Hematopoietic multipotent progenitor cell (in vitro differentiated cells): ENCODE measurements at regions not wholly inside any gene's neighbourhood (a gene's known extent, or its start where the extent isn't known, plus 50 kb on each side); places are given as distances from the start of the nearest gene placed in this dataset.

Source experiments
- DNase-seq, 3 donors: peaks; one replicate each; pipeline ENCODE4 v3.0.0-alpha.2; 2011 to 2015; ENCODE audit warnings: low read depth in 2 of 3, low spot score in 2 of 3

DNA sequence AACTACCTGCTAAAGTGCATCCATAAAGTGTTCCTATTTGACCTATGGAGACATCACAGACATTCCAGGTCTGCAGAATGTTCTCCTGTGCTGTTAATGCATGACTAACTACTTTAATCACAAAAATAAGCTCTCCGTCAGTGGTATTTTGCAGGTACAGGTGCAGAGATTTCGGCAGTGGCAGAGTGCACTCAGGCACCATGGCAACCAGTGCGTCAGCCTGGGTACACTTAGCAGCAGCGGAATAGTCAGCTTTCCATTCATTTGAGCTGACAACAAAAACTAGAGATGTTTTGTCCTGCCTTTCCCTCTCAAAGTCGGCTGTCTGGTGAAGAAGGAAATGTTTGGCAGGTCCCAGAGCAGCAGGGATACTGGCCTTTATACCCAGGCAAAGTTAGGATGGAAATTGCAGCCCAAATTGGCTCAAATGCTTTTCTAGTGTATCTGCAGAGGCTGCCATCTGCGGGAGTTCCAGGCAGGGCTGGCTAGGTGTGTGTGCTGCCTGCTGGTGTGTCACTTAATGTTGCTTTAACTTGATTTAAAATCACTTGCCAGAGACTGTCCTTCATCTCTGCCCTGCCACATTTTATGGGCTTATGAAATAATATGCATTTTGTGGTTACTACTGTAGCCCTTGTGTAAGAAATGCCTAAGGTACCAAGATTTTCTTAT, 195.8 kb downstream of the RAP2A start:
- no peak for DNase-seq

DNA sequence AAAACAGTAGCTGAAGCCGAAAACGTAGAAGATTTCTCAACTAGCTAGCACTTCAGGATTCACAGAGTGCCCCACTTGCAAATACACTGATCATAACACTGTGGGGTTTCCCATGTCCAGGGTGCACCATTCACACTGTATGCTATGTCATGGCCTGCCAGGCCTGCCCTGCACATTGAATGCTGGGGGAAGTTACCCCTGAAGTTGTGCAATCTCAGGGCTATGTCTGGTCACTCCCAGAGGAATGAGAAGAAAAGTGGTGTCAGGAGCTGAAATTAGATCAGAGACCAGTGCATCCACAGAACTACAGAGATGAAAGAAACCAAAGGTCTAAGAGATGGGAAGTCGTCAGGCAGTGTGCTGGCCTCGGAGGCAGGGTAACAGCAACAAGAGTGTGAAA, 196.8 kb downstream of the RAP2A start:
- no peak for DNase-seq

DNA sequence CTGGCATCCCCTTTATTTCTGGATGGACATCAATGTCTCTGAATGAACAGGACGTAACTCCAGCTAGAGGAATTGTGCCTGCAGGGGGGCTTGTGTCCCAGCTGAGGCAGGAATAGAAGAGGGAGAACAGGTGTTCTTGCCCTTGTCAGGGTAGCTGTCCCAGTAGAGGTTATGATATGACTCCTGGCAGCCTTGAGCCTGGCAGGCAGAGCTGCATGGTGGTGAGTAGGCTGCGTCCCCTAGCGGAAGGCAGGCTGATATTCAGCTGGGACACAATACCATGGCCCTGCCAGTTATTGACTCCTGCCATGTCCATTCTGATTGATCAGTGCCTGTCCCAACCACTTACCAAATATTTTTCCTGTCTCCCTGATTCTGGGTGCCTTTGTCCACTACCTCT, 197.2 kb downstream of the RAP2A start:
- no peak for DNase-seq

DNA sequence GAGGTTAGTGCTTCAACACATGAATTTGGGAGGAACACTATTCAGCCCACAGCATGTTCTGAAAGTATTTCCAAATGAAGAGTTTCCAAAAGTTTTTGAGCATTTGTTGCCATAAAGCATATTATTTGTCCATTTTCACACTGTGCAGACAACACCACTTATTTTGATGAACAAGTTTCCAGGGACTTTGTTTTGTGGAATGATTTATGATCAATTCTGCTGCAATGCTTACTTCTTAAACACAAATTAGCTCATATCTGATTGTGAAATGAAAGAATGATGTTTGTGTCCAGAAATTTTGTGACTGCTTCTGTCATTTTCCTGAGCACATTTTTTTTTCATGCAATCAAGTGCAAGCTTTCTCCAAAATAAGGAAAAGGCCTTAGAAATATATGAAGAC, 205.3 kb downstream of the RAP2A start:
- no peak for DNase-seq

DNA sequence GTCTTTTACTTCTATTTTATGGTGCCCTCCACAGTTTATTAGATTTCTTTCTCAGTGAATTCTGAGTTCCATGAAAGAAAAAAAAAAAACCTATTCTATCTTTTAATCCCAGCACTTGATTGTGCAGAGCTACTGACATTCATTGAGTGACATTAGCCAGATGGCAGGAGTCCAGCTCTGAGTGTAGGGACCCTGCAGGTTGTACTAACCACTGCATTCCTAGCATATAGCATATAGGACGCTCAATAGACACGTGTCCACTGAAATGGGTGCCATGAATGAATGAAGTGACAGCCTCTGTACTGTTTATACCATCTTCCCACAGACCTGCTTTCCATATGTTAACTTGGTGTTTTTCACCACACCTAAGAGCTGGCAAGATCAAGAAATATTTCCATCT, 206.3 kb downstream of the RAP2A start:
- DNase-seq: no peak

DNA sequence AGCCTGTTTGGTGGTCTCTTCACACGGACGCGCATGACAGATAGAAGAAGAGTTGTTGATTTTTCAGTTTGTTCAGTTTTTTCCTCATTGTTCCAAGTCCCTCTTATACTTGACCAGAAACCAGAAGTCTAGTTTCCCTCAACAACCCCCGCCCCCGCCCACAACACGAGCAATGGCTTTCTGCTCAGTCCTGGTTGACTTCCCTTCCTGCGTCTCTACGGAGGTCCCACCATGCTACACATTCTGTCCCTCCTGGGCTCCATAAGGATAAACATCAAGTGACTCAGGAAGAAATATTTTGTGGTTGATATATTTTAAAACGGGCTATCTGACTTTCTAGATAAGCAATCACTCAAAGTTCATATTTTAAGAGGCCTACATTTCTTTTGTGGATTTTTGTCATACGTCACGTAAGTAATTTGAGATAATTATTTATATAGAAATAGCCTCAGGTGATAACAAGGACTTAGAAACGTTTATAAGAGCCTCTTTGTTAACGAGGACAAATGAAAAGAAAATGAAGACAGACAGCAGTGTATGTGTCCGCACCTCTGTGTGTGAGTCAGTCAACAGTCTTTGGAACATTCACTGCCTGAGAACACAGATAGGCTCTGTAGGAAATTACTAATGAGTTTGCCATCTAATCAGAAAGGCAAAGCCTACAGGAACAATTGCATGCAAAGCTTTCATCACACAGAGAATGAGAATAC, 214.4 kb downstream of the RAP2A start:
- DNase-seq: no peak

DNA sequence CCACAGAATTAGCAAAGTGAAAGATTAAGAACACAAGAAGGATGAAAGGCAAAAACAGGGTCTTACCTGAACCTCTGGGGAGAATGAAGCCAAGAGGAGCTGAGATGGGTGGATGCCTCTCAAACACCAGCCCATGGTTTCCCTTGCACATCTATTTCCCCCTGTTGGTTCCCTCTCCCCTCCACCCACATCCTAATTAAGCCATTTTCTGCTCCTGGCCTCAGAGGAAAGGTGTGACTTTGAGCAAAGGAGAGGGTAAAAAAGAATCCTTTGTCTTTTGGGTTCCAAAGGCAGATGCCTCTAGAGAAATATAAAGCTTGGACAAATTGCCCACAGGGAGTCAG, 214.9 kb downstream of the RAP2A start:
- no peak for DNase-seq

DNA sequence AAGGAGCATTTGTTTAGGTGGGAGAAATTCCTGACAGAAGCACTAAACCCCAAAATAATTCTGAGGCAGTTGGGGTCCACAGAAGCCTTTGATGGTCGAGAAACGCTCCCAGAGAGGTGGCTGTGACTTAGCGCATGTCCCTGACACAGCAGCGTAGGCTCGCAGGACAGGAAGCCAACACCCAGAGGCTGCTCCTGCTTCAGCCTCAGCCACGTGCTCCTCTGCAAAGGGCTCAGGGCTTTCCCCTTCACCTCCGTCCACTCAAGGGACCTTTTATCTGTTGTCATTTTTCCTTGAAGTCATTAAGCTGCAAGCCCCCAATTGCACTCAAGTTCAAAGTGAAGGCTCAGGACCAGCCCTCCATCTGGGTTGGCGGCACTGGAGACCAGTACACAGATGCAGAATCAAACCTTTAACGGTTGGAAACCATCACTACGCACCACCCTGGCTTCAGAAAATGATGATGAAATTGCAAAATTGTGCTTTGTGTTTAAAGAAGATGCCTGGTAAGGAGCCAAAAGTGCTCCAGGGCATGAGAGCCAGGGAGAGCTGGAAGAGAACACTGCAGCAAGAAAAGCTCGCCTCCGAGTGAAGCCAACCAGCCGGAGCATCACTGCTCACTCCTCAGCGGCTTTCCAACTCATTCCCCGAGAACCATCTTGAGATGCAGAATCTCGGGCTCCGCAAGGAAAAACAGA, 219.6 kb downstream of the RAP2A start:
- DNase-seq: no peak

DNA sequence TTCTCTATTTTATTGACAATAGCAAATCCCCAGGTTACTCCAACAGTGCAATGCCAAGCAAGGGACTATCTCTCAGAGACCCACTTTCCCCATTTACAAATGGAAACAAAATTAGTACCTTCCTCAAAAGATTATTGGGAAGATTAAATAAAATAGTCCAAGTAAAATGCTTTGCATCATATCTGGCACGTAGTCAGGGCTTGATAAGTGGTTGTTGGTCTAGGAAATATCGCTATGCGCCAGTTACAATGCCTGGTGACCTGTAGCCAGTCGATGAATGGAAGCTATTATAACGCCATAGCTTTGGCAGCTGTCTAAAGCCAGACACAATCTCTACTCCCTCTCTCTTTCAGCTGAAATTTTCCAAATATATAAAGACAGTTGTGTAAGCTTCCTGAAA, 220.3 kb downstream of the RAP2A start:
- no peak for DNase-seq

DNA sequence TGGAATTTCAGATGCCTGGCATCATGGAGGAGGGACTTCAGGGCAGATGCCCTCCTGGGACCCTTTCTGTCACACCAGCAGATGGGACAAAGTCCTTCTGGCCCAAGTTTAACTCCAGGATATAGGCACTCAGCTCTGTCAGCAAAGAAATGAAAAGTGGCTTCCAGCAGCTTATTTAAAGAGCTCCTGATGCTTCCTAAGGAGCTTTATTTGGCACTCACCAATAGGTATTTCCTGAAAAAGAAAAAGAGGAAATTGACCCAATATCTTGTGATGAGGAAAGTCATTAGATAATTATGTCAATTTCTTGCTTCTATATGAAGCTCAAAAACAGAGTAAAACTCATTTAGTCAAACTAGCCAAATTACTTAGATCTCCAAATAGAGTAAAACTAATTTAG, 224.6 kb downstream of the RAP2A start:
- no peak for DNase-seq

DNA sequence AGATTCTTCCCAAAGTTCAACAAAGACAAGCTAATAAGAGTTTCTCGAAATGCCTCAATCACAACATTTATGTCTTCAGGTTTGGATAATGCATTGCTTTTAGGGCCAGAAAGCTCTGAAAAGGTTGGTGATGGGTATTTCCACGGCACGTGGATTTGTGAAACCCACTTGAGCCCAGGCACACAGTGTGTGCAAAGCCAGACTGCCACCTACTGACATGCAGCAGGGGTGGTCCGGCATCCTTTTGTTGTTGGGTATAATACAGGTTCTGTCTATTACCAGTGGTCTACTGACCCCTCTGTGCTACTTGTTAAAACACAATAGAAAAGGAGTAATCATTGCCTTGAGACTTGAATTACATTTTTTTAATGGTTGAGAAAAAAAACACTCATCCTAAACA, 225.6 kb downstream of the RAP2A start:
- no peak for DNase-seq

DNA sequence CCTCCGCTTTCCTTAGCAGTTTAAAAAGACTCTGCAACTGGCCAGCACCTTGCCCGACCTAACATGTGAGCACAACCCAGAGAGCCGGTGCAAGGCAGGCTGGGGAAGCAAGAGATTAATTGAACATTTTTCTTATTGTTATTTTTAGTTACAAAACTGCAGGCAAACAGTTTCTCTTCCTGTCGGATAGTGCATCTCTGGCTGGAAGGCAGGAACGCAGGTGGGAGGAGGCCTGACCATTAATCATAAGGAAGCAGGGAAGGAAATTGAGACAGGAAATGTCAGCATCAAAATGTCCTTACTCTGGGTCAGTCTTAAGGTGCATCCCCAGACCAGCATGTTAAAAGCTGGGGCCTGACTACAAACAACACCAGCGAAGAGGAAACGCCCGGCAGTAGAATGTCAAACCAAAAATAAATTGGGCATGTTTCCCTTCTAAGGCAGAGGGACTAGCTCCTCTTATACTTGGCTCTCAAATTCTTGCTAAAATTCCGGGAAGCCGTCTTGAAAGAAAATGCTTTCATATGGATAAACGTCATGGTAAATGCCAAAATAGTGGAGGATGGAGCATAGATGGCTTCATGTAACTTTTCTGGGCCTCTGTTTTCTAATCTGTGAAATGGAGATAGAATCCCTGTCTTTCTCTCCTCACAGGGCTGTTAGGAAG, 226.8 kb downstream of the RAP2A start:
- DNase-seq: no peak

DNA sequence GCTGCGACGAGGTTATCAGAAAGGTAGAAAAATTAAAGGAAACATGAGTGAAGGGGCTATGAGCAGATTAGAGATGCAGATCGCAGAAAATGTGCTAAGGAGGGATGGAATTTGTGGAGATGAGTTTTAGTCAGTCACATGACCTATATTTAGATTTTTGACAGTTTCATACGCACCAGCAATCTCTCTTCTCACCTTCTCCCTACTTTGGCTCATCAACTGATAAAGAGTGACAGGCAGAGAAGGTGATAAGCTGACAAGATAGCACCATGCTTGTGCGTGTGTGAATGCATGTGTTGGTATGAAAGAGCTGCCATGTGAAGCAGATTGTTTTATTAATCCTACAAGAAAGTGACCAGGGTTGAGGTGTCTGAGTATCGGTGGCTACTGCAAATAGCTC, 252.6 kb downstream of the RAP2A start:
- no peak for DNase-seq

DNA sequence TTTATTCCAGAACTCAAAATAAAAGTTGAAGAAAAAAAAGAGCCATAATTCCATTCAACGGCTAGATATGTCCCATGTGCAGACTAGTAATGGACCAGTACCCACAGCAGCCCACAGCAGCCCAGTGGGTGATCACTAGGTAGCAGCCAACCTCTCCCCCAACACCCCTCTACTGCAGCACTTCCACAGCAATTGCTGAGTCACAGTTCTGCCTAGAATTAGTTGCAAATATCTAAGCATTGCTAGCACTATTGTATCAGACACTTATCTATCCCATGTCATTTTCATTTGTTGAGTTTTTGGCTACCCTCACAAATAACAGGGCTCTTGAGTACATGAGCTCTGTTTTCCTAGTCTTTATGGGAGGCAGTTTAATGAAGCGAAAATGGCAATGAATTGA, 258.7 kb downstream of the RAP2A start:
- no peak for DNase-seq

DNA sequence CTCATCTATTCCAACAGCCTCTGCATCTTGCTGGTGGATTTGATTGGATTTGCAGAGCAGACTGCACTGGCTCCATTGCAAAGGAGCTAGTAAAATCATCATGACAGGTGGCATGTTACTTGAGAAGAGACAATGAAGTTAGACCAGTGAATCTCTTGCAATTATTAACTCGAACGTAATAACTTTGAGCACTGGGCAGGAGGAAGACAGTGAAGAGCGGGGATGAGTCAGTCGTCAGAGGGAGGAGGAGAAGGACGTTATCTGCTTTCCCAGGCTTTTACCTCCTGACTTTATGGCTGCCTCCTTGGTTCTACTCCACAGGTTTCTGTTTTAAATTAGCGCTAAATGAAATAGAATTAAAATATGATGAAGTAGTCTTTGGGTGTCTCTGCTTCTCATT, 257.8 kb upstream of the IPO5 start:
- DNase-seq: no peak

DNA sequence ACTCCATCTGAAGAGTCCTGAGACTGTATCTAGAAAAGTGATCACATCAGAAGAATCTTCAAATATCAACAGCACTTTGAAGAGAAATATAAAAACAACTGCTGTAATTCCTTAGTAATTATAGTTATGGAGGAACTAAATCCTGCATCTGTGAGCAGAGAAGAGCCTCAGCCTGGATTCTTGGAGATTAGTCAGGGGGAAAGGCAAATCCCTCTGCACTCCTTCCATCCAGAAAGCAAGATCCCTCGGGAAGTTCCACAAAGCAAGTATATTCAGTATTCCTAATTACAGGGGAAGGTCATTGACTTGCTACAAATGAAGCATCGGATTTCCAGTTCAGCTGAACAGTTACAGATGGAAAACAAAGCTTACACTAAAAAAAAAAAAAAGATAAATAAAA, 256.6 kb upstream of the IPO5 start:
- no peak for DNase-seq

DNA sequence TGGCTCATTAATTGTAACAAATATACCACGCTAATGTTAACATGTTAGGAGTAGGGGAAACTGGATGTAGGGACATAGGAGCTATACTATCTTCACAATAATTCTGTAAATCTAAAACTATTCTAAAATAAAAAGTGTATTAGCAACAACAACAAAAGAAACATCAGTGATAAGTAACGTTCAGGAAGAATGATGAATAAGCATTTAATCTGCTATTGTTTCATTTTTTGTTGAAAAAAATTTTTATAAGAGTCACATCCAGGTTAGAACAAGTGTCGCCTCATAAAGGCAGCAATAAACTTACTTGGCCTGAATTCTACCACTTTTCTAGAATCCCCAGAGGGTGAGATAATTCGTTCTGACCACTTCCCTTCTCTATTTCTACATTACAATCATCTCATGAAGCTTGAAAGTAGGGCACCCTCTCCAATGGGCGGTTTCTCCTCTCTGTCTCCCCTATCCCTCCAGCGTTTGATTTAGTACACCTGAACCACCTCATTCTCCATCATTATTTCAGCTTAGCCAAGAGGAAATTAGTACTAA, 253.1 kb upstream of the IPO5 start:
- DNase-seq: no peak

DNA sequence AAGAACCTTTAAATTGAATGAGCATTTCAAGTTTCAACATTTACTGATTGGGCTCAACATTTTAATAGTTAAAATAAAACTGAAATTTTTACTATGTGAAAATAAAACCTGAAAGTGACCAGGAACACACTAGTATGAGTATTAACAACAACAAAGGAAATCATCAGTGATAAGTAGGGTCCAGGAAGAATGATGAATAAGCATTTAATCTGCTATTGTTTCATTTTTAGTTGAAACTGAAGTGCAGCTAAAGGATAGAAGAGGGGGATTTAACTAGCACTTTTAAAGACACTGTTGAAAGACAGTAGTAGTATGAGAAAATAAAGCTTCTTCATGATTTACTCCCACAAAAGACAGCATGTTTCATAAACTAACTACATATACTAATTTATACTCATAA, 250.9 kb upstream of the IPO5 start:
- DNase-seq: no peak

DNA sequence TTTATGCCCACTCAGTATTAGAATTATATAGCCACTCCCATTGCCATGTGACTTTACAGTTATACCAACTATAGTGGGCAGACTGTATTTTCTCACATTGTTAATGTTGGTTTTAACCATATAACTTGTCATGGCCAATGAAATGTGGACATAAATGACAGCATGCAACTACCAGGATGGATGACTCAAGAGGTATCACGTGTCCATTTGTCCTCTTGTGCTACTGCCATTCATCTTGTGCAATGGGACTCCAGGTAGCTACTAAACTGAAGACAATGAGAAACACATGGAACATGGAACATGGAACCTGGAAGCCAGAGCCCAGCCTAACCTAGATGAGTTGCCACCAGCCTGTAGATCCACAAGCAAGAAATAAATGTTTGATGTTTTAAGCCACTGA, 242.7 kb upstream of the IPO5 start:
- no peak for DNase-seq

DNA sequence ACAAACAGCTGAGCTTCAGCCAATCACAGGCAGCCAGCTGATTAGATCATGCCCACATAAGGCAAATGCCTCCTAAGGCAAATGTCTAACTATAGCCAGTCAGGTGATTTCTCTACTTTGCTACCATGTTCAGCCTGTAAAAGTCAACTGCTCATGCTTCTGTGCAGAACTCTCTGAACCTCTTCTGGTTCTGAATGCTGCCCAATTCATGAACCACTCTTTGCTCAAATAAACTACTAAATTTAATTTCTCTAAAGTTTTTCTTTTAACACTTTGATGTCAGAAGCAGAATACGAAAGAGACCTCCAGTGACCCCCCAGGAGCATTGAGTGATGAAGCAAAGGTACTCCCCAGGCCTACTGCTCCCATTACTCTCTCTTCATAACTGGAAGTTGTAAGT, 240.7 kb upstream of the IPO5 start:
- DNase-seq: no peak

DNA sequence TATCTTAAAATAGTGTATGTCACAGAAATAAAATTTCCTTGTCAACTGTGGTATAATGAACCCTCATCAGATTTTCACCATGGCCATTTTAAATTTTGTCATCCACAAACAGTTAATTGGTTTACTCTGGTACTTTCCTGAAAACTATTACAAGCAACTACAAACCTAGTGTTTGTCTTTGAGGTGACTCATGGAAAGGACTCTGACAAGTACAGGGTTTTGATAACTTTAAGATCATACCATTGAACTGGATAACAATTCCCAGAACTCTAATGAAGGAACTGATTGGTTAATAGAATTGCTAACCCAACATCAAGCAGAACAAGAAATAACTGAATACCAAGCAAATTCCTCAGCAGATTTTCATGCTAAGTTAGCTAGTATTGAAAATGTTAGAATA, 237.7 kb upstream of the IPO5 start:
- DNase-seq: no peak

DNA sequence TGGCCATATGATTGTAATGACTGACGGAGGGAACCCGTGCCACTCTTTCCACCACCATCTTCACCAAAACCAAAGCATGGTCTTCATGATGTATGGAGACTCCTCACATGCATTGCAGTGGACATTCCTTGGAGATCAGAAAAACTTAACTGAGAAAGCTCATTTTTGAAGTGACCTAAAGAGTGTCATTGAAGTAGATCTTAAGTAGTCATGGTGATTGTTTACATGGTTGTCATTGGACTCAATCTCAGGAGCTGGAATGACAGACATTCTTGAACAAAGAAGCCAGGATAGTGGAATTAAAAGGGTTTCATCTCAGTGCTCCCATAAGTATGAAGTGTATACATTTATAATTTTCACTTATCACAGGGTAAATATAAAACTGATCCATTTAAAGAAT, 236.7 kb upstream of the IPO5 start:
- DNase-seq: no peak
